ENCODE measurements at regions not wholly inside any gene's neighbourhood (a gene's known extent, or its start where the extent isn't known, plus 50 kb on each side); places are given as distances from the start of the nearest gene placed in this dataset.
"Not testable (repeated sequence)": the region's sequence is repeated elsewhere in the genome, so short reads cannot be mapped to it uniquely, and the experiment has no call there.

DNA sequence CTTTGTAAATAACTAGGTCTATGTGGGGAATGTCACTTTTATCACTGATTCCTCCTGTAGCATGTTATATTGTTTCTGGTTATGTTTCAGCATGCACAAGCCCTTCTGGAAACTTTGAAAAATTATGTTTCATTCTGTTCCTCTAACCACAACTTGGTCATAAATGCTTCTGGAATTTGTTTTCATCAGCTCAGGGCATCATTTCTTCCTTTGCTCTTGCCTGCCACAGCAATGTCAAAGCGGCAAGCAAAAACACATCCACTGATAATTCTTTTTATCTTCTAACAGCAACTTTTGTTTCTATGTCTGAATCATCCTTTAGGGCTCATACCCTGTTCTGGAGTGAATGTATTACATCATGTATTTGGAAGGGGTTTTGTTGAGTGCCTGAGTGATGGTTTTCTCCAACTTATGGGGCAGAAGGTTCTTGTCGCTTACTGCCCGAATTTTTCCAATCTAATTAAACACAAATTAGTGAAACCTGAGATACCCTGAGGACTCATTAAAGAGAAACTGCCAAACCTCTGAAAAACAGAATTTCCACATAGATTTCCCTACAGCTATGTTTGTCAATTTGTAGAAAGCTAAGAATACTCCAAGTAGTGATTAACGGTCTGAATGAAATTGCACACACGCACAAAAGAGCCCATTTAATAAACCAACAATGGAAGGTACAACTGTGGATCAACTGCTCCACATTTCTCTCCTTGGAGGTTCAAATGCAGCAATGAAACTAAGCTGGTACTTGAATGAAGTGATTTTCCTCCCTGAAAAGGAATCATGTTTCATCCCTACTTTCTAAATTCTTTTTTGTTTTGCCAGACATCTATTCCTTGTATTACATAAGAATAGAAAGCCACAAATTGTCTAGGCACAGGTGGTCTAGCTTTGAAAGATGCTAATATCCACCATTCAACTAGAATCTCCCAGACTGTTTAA lies 173.5 kb upstream of the KRR1 start:
- DNase-seq (ENCODE audit: low spot score) = no peak
- no peak for FAIRE-seq

GRCh38 chr12:75683995-75684586 lies 172.7 kb upstream of the KRR1 start:
- FAIRE-seq; DNase-seq (ENCODE audit: low spot score): not testable (repeated sequence)

GRCh38 chr12:75683220-75683619 lies 171.8 kb upstream of the KRR1 start:
- DNase-seq (ENCODE audit: low spot score) (no peak), FAIRE-seq (no peak)

- DNase-seq (ENCODE audit: low spot score) = no peak
- no peak for FAIRE-seq
These were observed 166.1 kb upstream of the KRR1 start for GRCh38 chr12:75677522-75677921.

DNA sequence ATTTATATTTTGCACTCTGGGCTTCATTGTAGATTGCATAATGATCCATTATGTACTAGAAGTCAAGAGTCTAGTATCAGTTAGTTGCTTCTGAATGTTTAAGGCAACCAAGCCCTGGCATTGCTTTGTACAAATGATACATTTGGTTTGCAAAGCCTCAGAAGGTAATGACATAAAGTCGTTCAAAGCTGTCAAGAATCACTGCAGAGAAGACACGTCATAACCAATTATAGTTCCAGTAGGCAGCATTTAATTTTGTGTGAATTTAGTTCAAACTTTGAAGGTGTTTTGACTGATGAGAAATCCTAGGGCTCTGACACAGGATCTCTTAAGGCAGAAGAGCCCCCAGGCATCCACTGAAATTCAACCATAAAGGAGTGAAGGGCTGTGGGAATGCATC lies 163.0 kb upstream of the KRR1 start:
- FAIRE-seq (no peak), DNase-seq (ENCODE audit: low spot score) (no peak)

- DNase-seq (ENCODE audit: low spot score) = no peak
- no peak for FAIRE-seq
These were observed 160.8 kb upstream of the KRR1 start for GRCh38 chr12:75672200-75672599.

DNA sequence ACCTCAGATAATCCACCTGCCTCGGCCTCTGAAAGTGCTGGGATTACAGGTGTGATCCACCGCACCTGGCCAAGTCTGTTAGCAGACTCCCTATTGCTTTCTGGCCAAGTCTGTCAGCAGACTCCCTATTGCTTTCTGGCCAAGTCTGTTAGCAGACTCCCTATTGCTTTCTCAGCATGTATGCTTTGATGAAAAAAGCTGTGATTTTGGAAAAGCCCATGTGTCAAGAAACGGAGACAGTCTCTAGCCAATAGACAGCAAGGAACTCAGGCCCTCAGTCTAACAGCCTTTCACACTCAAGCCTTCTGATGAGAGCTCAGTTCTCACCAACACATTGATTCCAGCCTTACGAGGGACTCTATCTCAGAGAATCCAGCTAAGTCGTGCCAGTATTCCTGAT lies 158.8 kb upstream of the KRR1 start:
- DNase-seq (ENCODE audit: low spot score) = no peak
- FAIRE-seq = no peak

GRCh38 chr12:75666939-75667334 lies 155.5 kb upstream of the KRR1 start:
- FAIRE-seq = no peak
- DNase-seq (ENCODE audit: low spot score) = no peak

- FAIRE-seq (no peak), DNase-seq (ENCODE audit: low spot score) (peak; percentile 28)
These were observed 154.9 kb upstream of the KRR1 start for GRCh38 chr12:75666126-75666938.

DNA sequence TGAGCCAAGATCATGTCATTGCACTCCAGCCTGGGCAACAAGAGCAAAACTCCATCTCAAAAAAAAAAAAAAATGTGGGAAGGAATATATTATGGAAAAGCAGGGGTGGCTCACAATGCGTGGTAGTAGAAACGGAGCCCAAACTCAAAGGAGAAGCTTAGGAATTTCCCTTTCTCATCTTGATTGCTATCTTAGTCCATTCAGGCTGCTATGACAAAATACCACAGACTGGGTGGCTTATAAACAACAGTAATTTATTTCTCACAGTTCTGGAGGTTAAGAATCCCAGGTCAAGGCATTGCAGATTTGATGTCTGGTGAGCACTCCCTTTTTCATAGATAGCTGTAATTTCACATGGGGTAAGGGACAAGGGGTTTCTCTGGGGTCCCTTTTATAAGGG lies 153.8 kb upstream of the KRR1 start:
- DNase-seq (ENCODE audit: low spot score) = peak; percentile 24
- no peak for FAIRE-seq

DNA sequence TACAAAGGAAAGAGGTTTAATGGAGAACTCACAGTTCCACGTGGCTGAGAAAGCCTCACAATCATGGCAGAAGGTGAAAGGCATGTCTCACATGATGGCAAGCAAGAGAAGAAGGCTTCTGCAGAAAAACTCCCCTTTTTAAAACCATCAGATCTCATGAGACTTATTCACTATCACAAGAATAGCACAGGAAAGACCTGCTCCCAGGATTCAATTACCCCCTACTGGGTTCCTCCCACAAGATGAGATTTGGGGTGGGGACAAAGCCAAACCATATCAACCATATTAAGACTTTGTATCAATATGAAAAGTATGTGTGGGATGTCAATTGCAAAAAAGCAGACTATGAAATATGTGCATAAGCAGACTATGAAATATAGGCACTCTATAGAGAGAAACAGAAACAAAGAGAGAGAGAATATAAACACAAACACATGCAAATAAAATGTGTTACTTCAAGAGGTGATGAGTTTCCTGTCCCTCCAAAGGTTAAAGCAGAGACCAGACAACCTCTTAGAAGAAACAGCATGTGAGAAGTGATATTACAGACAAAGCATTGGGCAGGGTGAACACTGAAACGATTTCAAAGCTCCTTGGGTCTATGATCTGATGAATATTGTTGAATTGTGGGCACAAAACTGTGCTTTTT lies 151.2 kb upstream of the KRR1 start:
- no peak for FAIRE-seq
- no peak for DNase-seq (ENCODE audit: low spot score)

DNA sequence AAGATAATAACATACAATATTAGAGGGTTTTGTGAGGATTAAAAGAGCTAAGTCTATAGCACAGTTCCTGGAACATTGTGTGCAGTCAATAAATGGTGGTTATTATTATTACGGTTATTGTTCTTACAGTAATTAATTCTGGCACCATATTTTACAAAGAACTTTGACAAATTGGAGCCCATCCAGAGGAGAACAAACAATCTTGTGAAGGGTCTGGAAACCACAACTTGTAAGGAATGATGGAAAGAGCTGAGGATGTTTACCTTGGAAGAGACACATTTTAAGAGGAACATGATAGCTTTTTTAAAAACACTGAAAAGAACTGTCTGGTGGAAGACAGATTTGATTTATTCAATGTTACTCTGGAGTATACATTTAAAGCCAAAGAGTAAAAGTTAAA lies 150.5 kb upstream of the KRR1 start:
- no peak for FAIRE-seq
- no peak for DNase-seq (ENCODE audit: low spot score)

DNA sequence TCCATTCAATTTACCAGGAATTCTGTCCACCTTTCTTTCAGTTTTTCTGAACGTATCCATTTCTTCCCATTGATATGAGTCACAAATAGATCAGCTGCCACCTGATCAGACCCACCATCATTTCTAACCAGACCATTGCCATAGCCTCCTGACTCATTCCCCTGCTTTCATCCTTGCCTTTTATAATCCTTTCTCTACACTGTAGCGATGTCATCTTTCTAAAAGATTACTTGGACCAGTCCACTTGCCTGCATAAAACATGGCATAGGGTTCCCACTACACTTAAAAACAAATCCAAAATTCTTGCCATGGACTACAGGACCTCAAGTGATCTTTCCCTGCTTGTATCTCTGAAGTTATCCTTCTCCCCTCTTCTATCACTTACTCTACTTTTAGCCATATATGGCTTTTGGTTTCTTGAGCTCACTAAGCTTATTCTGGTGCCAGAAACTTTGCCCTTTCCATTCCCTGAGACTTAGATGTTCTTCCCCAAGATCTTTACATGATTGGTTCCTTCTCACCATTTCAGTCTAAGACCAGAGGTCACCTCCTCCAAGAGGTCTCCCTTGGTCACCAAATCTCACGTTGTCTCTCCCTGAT lies 149.5 kb upstream of the KRR1 start:
- DNase-seq (ENCODE audit: low spot score) (peak; percentile 69), FAIRE-seq (peak; percentile 14)

DNA sequence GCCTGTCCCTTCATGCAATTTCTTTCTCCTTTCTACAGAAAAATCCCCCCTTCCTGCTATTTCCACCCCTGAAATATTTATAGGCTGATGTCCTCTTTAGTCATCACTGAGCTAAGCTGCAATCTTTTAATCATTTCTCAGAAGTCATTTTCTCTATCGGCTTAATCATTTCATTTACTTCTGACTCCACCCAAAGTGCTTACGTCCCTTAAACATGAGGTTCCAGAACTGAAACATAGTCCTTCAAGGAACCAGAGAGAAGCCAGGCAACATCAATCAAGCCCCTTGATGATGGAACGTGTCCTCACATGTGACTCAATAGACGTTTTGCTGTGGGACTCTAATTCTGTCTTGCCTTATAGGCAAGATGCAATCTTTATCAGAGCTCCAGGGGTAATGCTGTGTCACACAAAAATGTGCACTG lies 148.7 kb upstream of the KRR1 start:
- FAIRE-seq (peak; percentile 89), DNase-seq (ENCODE audit: low spot score) (peak; percentile 93)

GRCh38 chr12:75658901-75659823 lies 147.8 kb upstream of the KRR1 start:
- DNase-seq (ENCODE audit: low spot score) (peak; percentile 65), FAIRE-seq (peak; percentile 87)

DNA sequence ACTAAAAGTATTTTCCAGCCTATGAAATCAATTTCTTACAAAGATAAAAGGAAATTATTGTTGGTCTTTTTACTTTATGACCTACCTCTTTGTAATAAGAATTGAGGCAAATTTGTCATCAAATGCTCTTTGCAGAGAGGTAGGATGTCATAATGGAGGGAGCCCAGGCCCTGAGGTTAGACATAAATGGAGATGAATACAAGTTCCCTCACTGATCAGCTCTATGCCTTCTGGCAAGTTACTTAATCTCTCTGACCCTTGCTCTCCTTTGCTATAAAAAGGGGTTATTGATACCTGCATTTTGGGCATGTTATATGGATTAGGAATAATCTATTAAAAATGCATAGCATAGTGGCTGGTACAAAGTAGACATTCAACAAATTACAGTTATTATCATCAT lies 146.9 kb upstream of the KRR1 start:
- no peak for DNase-seq (ENCODE audit: low spot score)
- no peak for FAIRE-seq

DNA sequence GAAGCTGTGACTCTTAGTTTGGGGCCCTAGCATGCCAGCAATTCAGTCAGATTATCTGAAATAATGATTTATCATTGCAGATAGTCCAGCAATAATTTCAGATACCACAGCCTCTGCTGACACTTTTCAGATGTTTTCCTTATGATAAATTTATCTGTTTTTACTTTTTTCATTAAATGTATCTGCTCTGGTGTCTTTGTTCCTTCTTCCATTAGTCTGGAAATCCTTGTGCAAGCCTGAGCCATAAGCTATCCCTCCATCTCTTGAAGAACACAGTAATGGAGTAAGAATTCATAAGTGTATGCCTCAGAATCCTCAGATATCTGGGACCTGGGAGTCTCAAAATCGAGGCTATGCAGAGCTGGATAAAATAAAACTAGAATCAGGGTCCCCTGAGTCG lies 146.4 kb upstream of the KRR1 start:
- DNase-seq (ENCODE audit: low spot score) = no peak
- no peak for FAIRE-seq

DNA sequence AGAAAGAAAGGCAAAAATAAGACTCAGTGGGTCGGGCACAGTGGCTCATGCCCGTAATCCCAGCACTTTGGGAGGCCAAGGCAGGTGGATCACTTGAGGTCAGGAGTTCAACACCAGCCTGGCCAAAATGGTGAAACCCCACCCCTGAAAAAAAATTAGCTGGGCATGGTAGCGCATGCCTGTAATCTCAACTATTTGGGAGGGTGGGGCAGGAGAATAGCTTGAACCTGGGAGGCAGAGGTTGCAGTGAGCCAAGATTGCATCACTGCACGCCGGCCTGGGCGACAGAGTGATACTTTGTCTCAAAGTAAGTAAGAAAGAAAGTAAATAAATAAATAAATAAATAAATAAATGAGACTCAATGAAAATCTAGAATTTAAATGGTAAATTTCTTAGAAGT lies 145.9 kb upstream of the KRR1 start:
- not testable (repeated sequence) for FAIRE-seq

DNA sequence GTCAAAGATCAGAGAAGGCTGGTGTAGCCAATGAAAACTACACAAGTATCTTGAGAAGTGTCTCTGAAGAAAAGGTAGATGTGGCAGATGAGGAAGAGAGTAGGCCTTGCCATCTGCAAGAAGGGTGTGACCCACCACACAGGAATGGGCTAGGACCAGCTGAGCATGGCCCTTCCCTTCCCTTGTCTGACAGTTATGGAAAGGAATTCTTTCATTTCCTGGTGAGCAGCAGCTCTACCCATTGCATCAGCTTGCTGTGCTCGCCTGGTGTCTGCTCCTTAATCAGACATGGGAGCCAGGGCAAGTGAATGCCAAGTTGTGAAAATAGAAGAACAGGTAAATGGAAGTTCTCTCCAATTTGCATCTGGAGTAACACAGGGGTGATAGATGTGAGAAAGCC lies 145.2 kb upstream of the KRR1 start:
- FAIRE-seq (no peak), DNase-seq (ENCODE audit: low spot score) (peak; percentile 83)

More for the DNA sequence above, 145.9 kb upstream of the KRR1 start:
- not testable (repeated sequence) for DNase-seq (ENCODE audit: low spot score)

DNA sequence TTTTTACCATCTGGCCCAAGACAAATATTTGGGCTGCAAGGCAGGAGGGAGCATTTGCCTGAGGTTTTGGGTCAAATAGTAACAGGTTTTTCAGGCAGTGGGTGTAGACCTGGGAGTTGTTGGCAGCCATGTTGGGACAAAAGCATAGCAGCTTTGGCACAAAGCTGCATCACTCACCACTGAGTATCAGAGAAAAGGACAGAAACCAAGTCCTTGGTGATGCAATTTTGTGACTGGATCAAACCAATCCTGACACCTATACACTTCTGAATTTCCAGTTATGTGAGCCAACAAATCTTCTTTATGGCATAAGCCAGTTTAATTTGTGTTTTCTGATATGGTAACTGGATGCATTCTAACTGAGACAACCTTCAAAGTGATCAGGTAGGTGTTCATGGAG lies 144.8 kb upstream of the KRR1 start:
- FAIRE-seq = no peak
- DNase-seq (ENCODE audit: low spot score) = no peak

Data from RCC 7860 (cell line).